Epithelial cell of proximal tubule (primary cell): ENCODE measurements at regions not wholly inside any gene's neighbourhood (a gene's known extent, or its start where the extent isn't known, plus 50 kb on each side); places are given as distances from the start of the nearest gene placed in this dataset.

Experiments
- DNase-seq: peaks from one replicate; pipeline ENCODE4 v3.0.0-alpha.2; 2011; ENCODE audit warnings: low read depth
- H3K4me3 ChIP-seq: 2 replicates; pipeline ENCODE4 v1.5.1; 2011; ENCODE audit warnings: low read depth, mild to moderate bottlenecking, low read length
- CTCF ChIP-seq: conservative IDR thresholded peaks from 2 replicates; pipeline ENCODE4 v1.5.1; 2012; ENCODE audit warnings: low read depth, mild to moderate bottlenecking, low read length

- H3K4me3 ChIP-seq: no peak overlapping the region
- no peak for DNase-seq
- TF ChIP-seq CTCF: no peak
Observed at GRCh38 chr5:128682669-128683068, 144.6 kb upstream of the FBN2 start.

- no peak overlapping the region for H3K4me3 ChIP-seq
- DNase-seq: no peak
- no peak for TF ChIP-seq CTCF
Observed at GRCh38 chr5:128684961-128685360, 146.9 kb upstream of the FBN2 start.

DNA sequence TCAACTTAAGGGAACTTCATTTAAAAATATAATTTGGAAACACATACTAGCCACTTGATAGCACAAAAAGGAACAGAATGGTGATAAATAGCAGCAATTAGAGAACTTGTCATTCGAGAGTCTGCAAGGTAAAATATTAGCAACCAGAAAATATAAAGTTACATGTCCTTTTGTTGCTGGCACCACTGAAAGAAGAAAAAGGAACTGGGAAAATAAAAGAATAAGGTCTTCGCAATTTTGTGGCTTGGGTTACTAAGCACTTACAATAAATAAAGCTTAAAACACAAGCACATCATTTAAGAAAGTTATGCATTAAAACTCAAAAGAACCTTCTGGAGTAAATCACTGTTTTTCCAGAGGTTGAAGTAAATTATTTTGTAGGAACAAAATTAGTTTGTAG, 149.9 kb upstream of the FBN2 start:
- no peak for DNase-seq
- TF ChIP-seq CTCF: no peak
- no peak overlapping the region for H3K4me3 ChIP-seq

DNA sequence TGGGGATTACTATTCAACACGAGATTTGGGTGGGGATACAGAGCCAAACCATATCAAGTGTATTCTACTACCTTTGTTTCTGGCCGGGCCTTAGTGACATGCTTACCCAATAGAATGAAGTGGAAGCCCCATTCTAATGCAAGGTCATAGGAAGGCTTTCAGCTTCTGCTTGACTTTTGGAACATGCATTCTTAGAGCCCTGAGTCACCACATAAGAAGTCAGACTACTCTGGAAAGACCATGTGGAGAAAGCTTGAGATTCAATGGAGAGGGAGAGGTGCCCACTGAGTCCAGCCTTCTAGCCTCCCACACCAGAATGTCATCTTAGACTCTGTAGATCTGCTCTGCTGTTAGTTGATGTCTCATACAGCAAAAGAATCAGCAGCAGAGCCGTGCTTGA, 155.7 kb upstream of the FBN2 start:
- TF ChIP-seq CTCF: no peak
- no peak overlapping the region for H3K4me3 ChIP-seq
- no peak for DNase-seq

GRCh38 chr5:128695791-128696530, 157.9 kb upstream of the FBN2 start:
- no peak overlapping the region for H3K4me3 ChIP-seq
- DNase-seq: no peak
- peak; percentile 61 for TF ChIP-seq CTCF

- no peak for DNase-seq
- no peak overlapping the region for H3K4me3 ChIP-seq
- no peak for TF ChIP-seq CTCF
Observed at GRCh38 chr5:128701301-128701700, 163.3 kb upstream of the FBN2 start.

- no peak for TF ChIP-seq CTCF
- no peak overlapping the region for H3K4me3 ChIP-seq
- DNase-seq: no peak
Observed at GRCh38 chr5:128703322-128703721, 165.3 kb upstream of the FBN2 start.
